NOMO-1 (cell line): ENCODE measurements at regions not wholly inside any gene's neighbourhood (a gene's known extent, or its start where the extent isn't known, plus 50 kb on each side); places are given as distances from the start of the nearest gene placed in this dataset.
"Not testable (repeated sequence)": the region's sequence is repeated elsewhere in the genome, so short reads cannot be mapped to it uniquely, and the experiment has no call there.

ENCODE experiments used
- DNase-seq, 2 experiments: peaks; one replicate each; lab custom pipeline; 2025; ENCODE audit not compliant: unreplicated experiment in 2 of 2; lab: John Stamatoyannopoulos, UW

- DNase-seq: no peak
Measured at GRCh38 chr7:142698429-142698828, 50.8 kb upstream of the PRSS1 start.

- no peak for DNase-seq
Measured at GRCh38 chr7:142697270-142697669, 52.0 kb upstream of the PRSS1 start.

DNA sequence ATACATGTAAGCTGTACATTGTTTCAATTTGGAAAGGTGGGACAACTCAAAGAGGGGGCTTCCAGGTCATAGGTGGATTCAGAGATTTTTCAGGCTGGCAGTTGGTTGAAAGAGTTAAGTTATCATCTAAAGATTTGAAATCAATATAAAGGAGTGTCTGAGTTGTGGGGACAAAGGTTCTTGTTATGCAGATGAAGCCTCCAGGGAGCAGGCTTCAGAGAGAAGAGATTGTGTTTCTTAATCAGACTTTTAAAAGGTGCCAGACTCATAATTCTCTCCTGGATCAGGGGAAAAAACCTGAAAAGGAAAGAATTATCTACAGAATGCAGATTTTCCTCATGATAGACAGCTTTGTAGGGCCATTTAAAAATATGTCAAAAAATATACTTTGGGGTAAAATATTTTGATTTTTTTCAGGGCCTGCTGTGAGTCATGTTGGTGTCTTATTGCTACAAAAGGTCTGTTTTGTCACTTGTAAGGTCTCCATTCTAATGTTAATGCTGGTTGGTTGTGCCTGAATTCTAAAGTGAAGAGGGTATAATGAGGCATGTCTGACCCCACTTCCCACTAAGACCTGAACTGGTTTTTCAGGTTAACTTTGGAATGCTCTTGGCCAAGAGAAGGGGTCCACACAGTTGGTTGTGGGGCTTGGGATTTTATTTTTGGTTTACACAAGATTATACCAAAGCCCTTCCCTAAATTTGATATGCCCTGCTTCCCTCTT is 52.7 kb upstream of the PRSS1 start:
- no peak for DNase-seq

DNA sequence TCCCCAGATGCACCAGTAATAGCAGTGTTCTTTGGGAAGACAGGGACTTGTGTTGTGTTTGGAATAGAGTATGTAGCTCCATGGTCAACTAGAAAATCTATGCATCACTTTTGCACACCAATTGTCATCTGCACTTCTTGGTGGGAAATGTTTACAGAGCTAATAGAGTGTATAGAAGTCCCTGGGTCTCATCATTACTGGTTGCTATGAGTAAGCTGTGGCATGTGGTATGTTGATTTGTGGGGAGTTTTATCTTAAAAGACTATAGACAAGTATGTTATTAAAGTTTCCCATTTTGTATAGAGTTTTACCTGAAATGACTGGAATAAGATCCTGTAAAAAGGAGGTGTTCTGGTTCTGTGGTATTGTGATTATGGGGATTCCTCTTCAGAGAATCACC is 55.4 kb upstream of the PRSS1 start:
- no peak for DNase-seq

- no peak for DNase-seq
Measured at GRCh38 chr7:142690554-142691182, 58.6 kb upstream of the PRSS1 start.

- no peak for DNase-seq
Measured at GRCh38 chr7:142689439-142690120, 59.7 kb upstream of the PRSS1 start.

DNA sequence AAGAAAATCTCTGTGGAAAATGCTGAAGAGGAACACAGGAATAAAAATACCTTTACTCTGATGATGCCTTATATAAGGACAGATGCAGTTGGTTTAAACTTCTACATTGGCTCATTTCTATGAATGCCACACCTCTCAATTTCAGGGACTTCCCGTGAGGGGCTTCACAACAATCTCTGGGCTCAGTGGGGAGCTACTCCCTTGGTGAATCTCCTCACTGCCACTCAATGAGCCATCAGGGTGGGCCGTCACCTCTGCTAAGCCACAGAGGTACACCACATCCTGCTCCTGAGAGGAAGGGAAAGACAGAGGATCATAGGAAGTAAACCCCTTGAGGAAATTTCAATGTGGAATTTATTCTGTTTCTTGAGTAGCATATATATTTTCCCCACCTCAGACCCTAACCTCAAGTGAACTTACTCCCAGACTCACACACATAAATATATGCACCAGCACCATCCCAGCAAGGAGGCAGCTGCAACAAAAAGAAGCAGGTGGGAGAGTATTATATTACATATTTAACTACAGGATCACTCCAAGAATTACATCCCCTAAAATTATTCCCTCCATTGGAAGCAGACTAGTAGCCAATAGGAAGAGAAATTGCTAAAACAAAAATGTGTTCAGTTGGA is 63.3 kb upstream of the PRSS1 start:
- no peak for DNase-seq

- no peak for DNase-seq
Measured at GRCh38 chr7:142681314-142682092, 67.8 kb upstream of the PRSS1 start.

DNA sequence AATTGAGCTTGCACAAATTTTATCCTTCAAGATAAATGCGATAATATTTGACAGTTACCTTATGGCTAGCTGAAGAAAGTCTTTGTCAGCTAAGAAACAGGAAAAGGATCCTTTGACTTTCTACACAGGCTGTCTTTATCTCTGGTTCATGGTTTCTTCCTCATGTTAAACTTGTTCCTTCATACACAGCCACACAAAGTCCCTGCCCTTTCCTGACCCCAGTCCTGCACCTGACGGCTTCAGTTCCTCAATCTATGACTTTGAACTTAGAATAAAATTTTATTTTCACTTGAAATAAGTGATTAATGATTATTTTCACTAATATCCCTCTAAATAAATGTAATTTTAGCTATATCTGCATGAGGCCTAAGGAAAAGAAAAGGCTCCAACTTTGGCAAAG is 77.8 kb upstream of the PRSS1 start:
- no peak for DNase-seq

- DNase-seq: no peak
Measured at GRCh38 chr7:142670511-142670910, 78.8 kb upstream of the PRSS1 start.

DNA sequence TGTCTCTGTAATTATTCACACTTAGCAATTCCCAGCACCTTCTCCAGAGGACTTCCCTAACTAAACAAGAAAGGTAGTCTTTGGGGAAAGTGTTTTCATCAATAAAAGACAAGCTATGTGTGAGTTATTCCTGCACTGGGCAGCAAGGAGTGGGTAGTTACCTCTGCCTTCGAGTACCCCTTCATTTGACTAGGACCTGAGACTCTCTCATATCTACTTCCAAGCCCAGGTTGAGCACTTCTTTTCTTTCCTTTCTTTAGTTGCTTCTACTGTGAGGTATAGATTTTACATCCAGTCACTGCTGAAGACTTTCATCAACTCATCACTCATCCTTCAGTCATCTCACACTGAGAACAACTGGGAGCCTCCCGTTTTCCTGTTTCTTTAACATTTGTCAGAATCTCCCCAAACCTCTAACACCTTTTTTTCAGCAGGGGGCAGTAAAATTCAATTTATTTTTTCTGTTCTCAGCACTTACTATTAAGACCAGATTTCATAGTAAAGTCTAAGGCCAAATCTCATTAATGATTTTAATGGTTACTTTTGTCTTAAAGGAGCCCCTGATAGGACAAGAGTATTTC is 80.1 kb upstream of the PRSS1 start:
- DNase-seq: no peak

- DNase-seq: peak in 1 of 2 experiments; percentile 60
Measured at GRCh38 chr7:142668495-142668894, 80.8 kb upstream of the PRSS1 start.

DNA sequence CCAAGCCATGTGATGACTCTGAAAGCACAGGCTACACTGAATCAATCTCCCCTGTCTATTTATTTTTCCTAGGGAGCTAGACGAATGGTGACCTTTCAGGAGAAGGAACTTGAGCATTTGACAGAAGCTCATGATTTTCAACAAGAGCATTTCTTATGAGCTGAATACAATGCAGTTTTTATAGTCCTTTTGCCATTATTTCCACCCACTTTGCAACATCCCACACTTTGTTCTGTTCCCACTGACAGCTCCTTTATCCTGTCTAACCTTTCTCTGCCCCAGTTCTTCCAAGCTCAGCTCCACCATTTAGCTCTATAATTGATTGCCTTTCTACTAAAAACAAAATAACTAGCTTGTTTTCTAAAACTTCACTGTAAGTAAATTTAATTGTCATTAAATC is 91.9 kb upstream of the PRSS1 start:
- no peak for DNase-seq

- DNase-seq: no peak
Measured at GRCh38 chr7:142654398-142654797, 94.9 kb upstream of the PRSS1 start.

GRCh38 chr7:142647749-142648148 is 101.5 kb upstream of the PRSS1 start:
- DNase-seq: no peak

GRCh38 chr7:142646386-142647140 is 102.7 kb upstream of the PRSS1 start:
- no peak for DNase-seq

GRCh38 chr7:142645777-142646176 is 103.5 kb upstream of the PRSS1 start:
- DNase-seq: no peak

DNA sequence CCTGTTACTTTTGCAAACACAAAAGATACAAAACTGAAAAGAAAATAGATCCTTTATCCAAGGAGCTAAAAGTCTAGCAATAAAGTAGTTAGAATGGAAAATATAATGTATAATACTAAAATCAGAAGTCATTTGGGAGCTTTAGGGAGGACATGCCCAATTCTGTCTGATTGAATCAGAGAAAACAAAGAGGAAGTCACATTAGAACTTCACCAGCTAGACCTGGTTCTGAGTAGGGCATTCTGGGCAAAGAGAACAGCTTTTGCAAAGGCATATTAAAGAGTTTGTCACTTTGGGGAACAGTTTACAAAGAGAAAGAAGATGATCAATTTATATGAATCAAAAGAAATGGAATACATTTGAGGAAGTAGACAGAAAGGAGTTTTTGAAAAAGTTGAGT is 107.0 kb upstream of the PRSS1 start:
- DNase-seq: no peak

- not testable (repeated sequence) for DNase-seq
Measured at GRCh38 chr7:142641252-142641651, 108.0 kb upstream of the PRSS1 start.

DNA sequence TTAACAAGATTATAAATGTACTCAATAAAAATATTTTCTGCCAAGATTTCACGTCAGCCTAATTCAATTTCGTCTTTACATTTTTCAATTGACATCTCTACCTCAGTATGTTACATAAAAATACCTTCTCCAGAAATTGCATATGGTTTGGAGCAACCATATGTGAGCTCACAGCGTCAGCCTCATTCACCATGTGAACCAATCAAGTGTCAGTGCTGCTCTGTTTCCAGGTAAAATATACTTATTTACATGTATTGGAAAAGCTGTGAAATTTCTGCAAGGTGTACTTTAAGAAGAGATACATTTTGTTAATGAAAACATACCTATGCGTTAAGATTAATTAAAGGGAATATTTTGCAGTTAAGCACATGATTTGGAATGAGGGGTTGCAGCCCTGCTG is 110.7 kb upstream of the PRSS1 start:
- no peak for DNase-seq
